Neural cell (in vitro differentiated cells): ENCODE measurements at regions not wholly inside any gene's neighbourhood (a gene's known extent, or its start where the extent isn't known, plus 50 kb on each side); places are given as distances from the start of the nearest gene placed in this dataset.

Experiments
- H2AFZ ChIP-seq: fragments of 200-600, 300-800 bp; sonication (generic), shearing (Covaris generic); 2 replicates; pipeline ENCODE4 v1.6.0; 2014; ENCODE audit warnings: low read depth, mild to moderate bottlenecking, antibody characterized with exemption, low read length, moderate library complexity
- H3F3A ChIP-seq: fragments of 200-600 bp; shearing (Covaris generic); 2 replicates; pipeline ENCODE4 v1.6.1; 2016; ENCODE audit warnings: mild to moderate bottlenecking, moderate library complexity, mixed read lengths, antibody characterized with exemption, low read length; ENCODE audit not compliant: insufficient read depth, poor library complexity, severe bottlenecking
- H3K27ac ChIP-seq: fragments of 200-600, 300-800 bp; sonication (generic), shearing (Covaris generic); 2 replicates; pipeline ENCODE4 v1.5.1; 2014; ENCODE audit warnings: mild to moderate bottlenecking, low read length, moderate library complexity
- H3K27me3 ChIP-seq: fragments of 300-800, 200-600 bp; sonication (generic), shearing (Covaris generic); 2 replicates; pipeline ENCODE4 v1.6.0; 2014; ENCODE audit warnings: mild to moderate bottlenecking, low read depth, low read length, moderate library complexity; ENCODE audit not compliant: insufficient read depth
- H3K36me3 ChIP-seq: fragments of 300-800, 200-600 bp; sonication (generic), shearing (Covaris generic); 2 replicates; pipeline ENCODE4 v1.5.1; 2014; ENCODE audit warnings: mild to moderate bottlenecking, antibody characterized with exemption, low read length, moderate library complexity; ENCODE audit not compliant: insufficient read depth
- H3K4me2 ChIP-seq: fragments of 300-800, 200-600 bp; sonication (generic), shearing (Covaris generic); 2 replicates; pipeline ENCODE4 v1.6.0; 2014; ENCODE audit warnings: mild to moderate bottlenecking, low read length
- H3K4me3 ChIP-seq: fragments of 300-800, 200-600 bp; sonication (generic), shearing (Covaris generic); 2 replicates; pipeline ENCODE4 v1.5.1; 2014; ENCODE audit warnings: mild to moderate bottlenecking, low read length, moderate library complexity
- H3K79me2 ChIP-seq: fragments of 200-600 bp; shearing (Covaris generic); replicated peaks from 2 replicates; pipeline ENCODE4 v1.6.0; 2014; ENCODE audit warnings: mild to moderate bottlenecking, low read length, moderate library complexity; ENCODE audit not compliant: insufficient read depth
- H3K9ac ChIP-seq: fragments of 300-800, 200-600 bp; sonication (generic), shearing (Covaris generic); 2 replicates; pipeline ENCODE4 v1.6.1; 2016; ENCODE audit warnings: mild to moderate bottlenecking, low read length, mixed read lengths
- H3K9me2 ChIP-seq: fragments of 200-600 bp; shearing (Covaris generic); 2 replicates; pipeline ENCODE4 v1.6.1; 2016; ENCODE audit warnings: mild to moderate bottlenecking, low read length, mixed read lengths; ENCODE audit not compliant: insufficient read depth
- H3K9me3 ChIP-seq: fragments of 200-600, 300-800 bp; sonication (generic), shearing (Covaris generic); 2 replicates; pipeline ENCODE4 v1.6.1; 2016; ENCODE audit warnings: mild to moderate bottlenecking, mixed run types, low read length, moderate library complexity, mixed read lengths
- H4K20me1 ChIP-seq: fragments of 200-600 bp; shearing (Covaris generic); 2 replicates; pipeline ENCODE4 v1.6.1; 2016; ENCODE audit warnings: mild to moderate bottlenecking, mixed run types; ENCODE audit not compliant: insufficient read depth
- CTCF ChIP-seq: fragments of 450-650 bp; IDR thresholded peaks from 2 replicates; pipeline ENCODE4 v1.5.1; 2014; ENCODE audit warnings: antibody characterized with exemption, mild to moderate bottlenecking, moderate library complexity; ENCODE audit not compliant: poor library complexity, severe bottlenecking
- EP300 ChIP-seq: fragments of 450-650 bp; conservative IDR thresholded peaks from 2 replicates; pipeline ENCODE4 v1.6.1; 2014; ENCODE audit warnings: antibody characterized with exemption, mild to moderate bottlenecking, moderate library complexity; ENCODE audit not compliant: poor library complexity, severe bottlenecking
- EZH2 ChIP-seq: fragments of 200-600, 300-800 bp; shearing (Covaris generic), sonication (generic); IDR thresholded peaks from 2 replicates; pipeline ENCODE4 v1.6.1; 2014; ENCODE audit warnings: antibody characterized with exemption, low read length, borderline replicate concordance, mild to moderate bottlenecking; ENCODE audit not compliant: insufficient read depth, poor library complexity, severe bottlenecking
- MXI1 ChIP-seq: fragments of 450-650 bp; conservative IDR thresholded peaks from 2 replicates; pipeline ENCODE4 v1.6.1; 2014; ENCODE audit warnings: antibody characterized with exemption, mild to moderate bottlenecking; ENCODE audit not compliant: poor library complexity, severe bottlenecking
- POLR2AphosphoS5 ChIP-seq: IDR thresholded peaks from 2 replicates; pipeline ENCODE4 v1.6.1; 2012
- RAD21 ChIP-seq: fragments of 450-650 bp; conservative IDR thresholded peaks from 2 replicates; pipeline ENCODE4 v1.6.1; 2014; ENCODE audit warnings: antibody characterized with exemption, mild to moderate bottlenecking, moderate library complexity
- REST ChIP-seq: IDR thresholded peaks from 2 replicates; pipeline ENCODE4 v1.6.1; 2012; ENCODE audit warnings: borderline replicate concordance
- SMC3 ChIP-seq: fragments of 450-650 bp; conservative IDR thresholded peaks from 2 replicates; pipeline ENCODE4 v1.6.1; 2014; ENCODE audit warnings: antibody characterized with exemption, mild to moderate bottlenecking, moderate library complexity; ENCODE audit not compliant: poor library complexity
- TAF1 ChIP-seq: IDR thresholded peaks from 2 replicates; pipeline ENCODE4 v1.6.1; 2012; ENCODE audit warnings: low read depth

- Histone ChIP-seq H3K9me2 (no peaks in the 10 kb centered on the region), H3K79me2 (no peaks in the 10 kb centered on the region), H2AFZ (no peak overlapping the region), H3K36me3 (no peaks in the 10 kb centered on the region), H3K27ac (no peak overlapping the region), H3K4me3 (no peak overlapping the region), H3K27me3 (no peaks in the 10 kb centered on the region), H4K20me1 (no peaks in the 10 kb centered on the region), H3K9ac (no peak overlapping the region), H3K4me2 (no peak overlapping the region), H3K9me3 (no peaks in the 10 kb centered on the region), H3F3A (no peaks in the 10 kb centered on the region)
- TF ChIP-seq EP300 (no peak), CTCF (no peak), SMC3 (no peak), POLR2AphosphoS5 (no peak), EZH2 (no peak), RAD21 (no peak), TAF1 (no peak), REST (no peak), MXI1 (no peak)
Measured at GRCh38 chr11:112590764-112591163, 330.1 kb upstream of the PLET1 start.

- no peaks in the 10 kb centered on the region for H3K9me2 ChIP-seq
- H4K20me1 ChIP-seq, result no peaks in the 10 kb centered on the region
- no peaks in the 10 kb centered on the region for H3K9me3 ChIP-seq
- no peak overlapping the region for H3K9ac ChIP-seq
- TF ChIP-seq RAD21, result no peak
- no peak for TF ChIP-seq SMC3
- TF ChIP-seq TAF1, result no peak
- no peak for TF ChIP-seq REST
- no peak for TF ChIP-seq POLR2AphosphoS5
- no peak for TF ChIP-seq EZH2
- H3F3A ChIP-seq, result no peaks in the 10 kb centered on the region
- no peaks in the 10 kb centered on the region for H3K27me3 ChIP-seq
- H3K79me2 ChIP-seq, result no peaks in the 10 kb centered on the region
- no peak overlapping the region for H3K4me3 ChIP-seq
- H3K27ac ChIP-seq, result no peak overlapping the region
- no peak overlapping the region for H2AFZ ChIP-seq
- H3K36me3 ChIP-seq, result no peaks in the 10 kb centered on the region
- no peak overlapping the region for H3K4me2 ChIP-seq
Measured at GRCh38 chr11:112593440-112593839, 332.8 kb upstream of the PLET1 start.
